Uterus (tissue), 2 donors: ENCODE measurements at regions not wholly inside any gene's neighbourhood (a gene's known extent, or its start where the extent isn't known, plus 50 kb on each side); places are given as distances from the start of the nearest gene placed in this dataset.

Experiments
- POLR2A ChIP-seq, 2 donors: fragments of 450-650 bp; IDR thresholded peaks; one replicate each; pipeline ENCODE4 v1.6.1; 2016; ENCODE audit warnings: antibody characterized with exemption in 2 of 2, mild to moderate bottlenecking in 1 of 2, moderate library complexity in 1 of 2
- TF ChIP-seq, protein P1 (sequence below), 4 experiments: fragments of 200-600 bp in 2 of 4; fragments of 450-650 bp in 2 of 4; sonication (generic) in 2 of 4; IDR thresholded peaks; one replicate each; pipeline ENCODE4 v1.5.1; 2016 to 2019; ENCODE audit warnings: antibody characterized with exemption in 4 of 4, mild to moderate bottlenecking in 2 of 4, moderate library complexity in 1 of 4

DNA sequence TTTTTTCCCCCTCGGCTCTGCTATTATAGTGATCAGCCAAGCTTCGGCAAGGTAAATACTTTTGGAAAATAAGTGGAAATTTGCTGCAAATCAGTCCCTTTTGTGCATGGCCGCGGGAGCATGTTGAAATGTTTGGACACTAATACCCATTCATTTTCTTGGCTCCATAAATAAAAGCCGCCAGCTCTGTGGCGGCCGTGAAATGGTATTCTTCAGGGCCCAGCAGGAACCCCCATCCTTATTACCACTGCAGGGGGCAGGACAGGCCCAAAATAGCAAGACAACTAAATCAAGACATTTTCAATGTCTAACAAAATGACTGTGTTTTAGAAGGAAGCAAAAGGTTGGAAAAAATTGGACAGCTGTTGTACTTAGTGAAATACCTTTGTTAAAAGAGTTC, 362.3 kb downstream of the NR2F2 start:
- TF ChIP-seq POLR2A (IDR thresholded peaks at IDR 0.05) = no peak
- TF ChIP-seq, protein P1, sequence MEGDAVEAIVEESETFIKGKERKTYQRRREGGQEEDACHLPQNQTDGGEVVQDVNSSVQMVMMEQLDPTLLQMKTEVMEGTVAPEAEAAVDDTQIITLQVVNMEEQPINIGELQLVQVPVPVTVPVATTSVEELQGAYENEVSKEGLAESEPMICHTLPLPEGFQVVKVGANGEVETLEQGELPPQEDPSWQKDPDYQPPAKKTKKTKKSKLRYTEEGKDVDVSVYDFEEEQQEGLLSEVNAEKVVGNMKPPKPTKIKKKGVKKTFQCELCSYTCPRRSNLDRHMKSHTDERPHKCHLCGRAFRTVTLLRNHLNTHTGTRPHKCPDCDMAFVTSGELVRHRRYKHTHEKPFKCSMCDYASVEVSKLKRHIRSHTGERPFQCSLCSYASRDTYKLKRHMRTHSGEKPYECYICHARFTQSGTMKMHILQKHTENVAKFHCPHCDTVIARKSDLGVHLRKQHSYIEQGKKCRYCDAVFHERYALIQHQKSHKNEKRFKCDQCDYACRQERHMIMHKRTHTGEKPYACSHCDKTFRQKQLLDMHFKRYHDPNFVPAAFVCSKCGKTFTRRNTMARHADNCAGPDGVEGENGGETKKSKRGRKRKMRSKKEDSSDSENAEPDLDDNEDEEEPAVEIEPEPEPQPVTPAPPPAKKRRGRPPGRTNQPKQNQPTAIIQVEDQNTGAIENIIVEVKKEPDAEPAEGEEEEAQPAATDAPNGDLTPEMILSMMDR (IDR thresholded peaks at IDR 0.05) = no peak
